ENCODE measurements at regions not wholly inside any gene's neighbourhood (a gene's known extent, or its start where the extent isn't known, plus 50 kb on each side); places are given as distances from the start of the nearest gene placed in this dataset.

DNA sequence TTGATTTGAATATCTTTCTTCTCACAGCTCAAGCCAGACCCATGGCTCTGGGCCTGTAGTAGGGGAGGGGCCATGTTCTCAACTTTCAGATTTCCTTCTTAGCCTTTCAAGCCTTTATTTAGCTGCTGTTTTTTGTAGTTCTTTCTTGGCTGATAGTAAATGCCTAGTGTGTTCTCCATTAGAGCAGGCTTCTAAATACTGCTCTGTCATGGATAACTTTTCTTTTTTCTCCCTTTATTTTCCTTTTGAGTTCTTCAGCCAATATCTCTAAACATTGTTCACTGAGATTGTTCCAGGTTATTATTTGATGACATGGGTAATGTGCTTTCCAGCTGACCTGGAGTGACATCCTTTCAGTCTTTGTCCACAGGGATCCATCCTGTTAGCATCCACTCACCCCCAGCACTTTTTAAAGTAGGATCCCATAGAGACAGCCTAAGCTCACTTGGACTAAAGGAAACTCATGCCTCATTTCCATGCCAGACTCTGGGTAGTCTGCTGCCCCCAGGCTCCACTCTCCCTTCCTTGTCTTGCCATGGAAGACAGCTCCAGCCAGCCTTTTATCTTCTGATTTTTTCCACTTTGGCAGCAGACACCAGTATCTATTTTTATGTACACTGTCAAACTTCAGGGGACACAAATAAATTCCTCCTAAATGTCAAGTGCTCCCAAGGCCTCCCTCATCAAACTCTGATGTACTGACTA is 645.6 kb downstream of the RNF144B start:
- no peaks in the 10 kb centered on the region for H3K4me1 Mint-ChIP-seq
- DNase-seq (no peak), ATAC-seq (no peak)
- H3K27ac Mint-ChIP-seq: no peak overlapping the region
- H3K9me3 ChIP-seq (ENCODE audit: control insufficient read depth, low read length, poor library complexity, severe bottlenecking): no peaks in the 10 kb centered on the region
- no peaks in the 10 kb centered on the region for H3K27me3 Mint-ChIP-seq
- no peaks in the 10 kb centered on the region for H3K36me3 Mint-ChIP-seq (ENCODE audit: low read depth)
- no peak overlapping the region for H3K4me3 Mint-ChIP-seq

DNA sequence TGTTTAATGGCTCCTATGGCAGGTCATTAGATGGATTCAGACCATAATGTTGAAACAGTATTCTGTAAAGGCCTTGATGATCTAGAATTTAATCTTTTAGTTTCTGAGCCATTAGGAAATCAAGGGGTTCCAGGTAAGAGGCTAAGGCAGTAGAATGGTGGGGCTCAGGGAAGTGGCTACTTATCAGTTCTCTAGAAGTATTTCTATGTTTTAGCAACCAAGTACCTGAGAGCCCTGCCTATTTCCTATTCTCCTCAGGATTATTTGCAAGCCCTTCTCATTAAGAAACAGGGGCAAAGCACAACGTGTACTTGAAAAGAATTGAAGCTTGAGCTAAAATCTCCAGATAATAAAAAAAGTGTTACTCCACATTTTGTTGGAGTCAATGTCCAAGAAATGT is 646.5 kb downstream of the RNF144B start:
- ATAC-seq (no peak), DNase-seq (no peak)
- Mint-ChIP-seq H3K36me3 (ENCODE audit: low read depth) (no peaks in the 10 kb centered on the region), H3K4me1 (no peaks in the 10 kb centered on the region), H3K27me3 (no peaks in the 10 kb centered on the region), H3K27ac (no peak overlapping the region), H3K4me3 (no peak overlapping the region)
- no peaks in the 10 kb centered on the region for H3K9me3 ChIP-seq (ENCODE audit: control insufficient read depth, low read length, poor library complexity, severe bottlenecking)

DNA sequence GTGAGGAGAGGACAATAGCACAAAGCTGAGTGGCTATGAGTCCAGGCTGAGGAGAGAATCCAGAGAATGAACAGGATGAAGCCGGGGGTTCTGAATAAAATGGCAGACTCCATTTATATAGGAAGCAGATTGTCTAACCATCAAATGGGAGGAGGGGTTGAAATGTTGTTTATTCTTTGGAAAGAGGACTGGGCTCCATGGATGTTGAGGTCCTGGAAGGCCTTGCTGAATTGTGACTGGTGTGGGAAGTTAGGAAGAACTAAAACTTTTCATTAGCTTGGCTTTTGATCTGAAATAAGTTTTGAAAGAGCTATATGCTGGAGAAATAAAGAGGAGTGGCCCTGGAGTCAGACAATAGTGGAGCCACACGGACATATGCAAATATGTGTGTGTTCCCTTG is 647.8 kb downstream of the RNF144B start:
- H3K4me1 Mint-ChIP-seq: no peaks in the 10 kb centered on the region
- H3K27ac Mint-ChIP-seq: no peak overlapping the region
- H3K27me3 Mint-ChIP-seq: no peaks in the 10 kb centered on the region
- ATAC-seq (no peak), DNase-seq (no peak)
- no peaks in the 10 kb centered on the region for H3K9me3 ChIP-seq (ENCODE audit: control insufficient read depth, low read length, poor library complexity, severe bottlenecking)
- no peaks in the 10 kb centered on the region for H3K36me3 Mint-ChIP-seq (ENCODE audit: low read depth)
- H3K4me3 Mint-ChIP-seq: no peak overlapping the region

DNA sequence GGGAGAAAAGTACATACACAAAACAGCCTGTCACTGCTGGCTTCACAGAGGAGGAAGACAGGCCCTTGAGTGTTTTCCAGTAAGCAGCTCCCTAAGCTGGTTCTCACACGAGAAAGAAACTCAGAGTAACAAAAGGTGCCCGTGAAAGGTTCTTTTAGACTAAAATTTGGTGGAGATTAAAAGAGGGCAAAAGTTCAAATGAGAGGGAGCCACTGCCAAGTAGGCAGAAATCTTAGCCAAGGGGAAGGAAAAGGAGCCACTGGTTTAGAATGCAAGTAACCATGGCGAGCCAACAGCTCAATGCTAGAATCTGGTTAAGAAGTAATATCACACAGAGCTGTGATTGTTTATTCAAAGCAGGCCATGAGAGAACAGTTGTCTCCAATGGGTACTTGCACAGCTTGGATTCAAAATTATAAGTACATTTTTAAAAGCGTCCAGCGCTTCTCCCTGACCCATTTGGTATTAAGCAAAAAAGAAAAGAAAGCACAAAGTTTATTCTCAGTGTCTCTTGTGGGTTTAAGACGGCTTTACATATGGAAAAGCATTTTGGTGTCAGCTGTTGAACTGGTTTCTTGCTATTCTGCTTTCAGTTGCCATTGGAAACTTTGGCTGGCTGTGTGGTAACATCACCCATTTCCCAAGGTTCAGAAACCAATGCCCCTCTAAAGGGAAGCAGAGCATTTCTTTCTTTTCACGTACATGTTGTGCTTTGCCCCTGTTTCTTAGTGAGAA is 648.5 kb downstream of the RNF144B start:
- H3K4me1 Mint-ChIP-seq: no peaks in the 10 kb centered on the region
- no peak overlapping the region for H3K27ac Mint-ChIP-seq
- no peaks in the 10 kb centered on the region for H3K36me3 Mint-ChIP-seq (ENCODE audit: low read depth)
- ATAC-seq (no peak), DNase-seq (no peak)
- no peaks in the 10 kb centered on the region for H3K27me3 Mint-ChIP-seq
- no peak overlapping the region for H3K4me3 Mint-ChIP-seq
- no peaks in the 10 kb centered on the region for H3K9me3 ChIP-seq (ENCODE audit: control insufficient read depth, low read length, poor library complexity, severe bottlenecking)

DNA sequence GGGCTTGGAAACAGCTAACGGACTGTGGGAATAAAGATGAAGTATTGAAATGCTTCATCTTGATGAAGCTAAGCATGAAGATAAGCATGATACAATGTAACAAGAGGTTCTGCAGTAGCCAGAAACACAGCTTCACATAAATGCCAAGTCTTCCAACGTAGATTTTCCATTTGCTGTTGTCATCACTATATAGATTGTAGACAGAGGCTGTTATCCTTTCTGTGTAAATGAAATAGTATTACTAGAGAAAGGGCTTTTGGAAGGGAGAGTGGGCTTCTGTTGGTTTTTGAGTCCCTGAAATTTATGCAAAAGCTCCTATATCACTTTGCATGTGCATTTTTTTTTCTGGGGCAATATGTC is 649.0 kb downstream of the RNF144B start:
- no peaks in the 10 kb centered on the region for H3K4me1 Mint-ChIP-seq
- no peaks in the 10 kb centered on the region for H3K27me3 Mint-ChIP-seq

DNA sequence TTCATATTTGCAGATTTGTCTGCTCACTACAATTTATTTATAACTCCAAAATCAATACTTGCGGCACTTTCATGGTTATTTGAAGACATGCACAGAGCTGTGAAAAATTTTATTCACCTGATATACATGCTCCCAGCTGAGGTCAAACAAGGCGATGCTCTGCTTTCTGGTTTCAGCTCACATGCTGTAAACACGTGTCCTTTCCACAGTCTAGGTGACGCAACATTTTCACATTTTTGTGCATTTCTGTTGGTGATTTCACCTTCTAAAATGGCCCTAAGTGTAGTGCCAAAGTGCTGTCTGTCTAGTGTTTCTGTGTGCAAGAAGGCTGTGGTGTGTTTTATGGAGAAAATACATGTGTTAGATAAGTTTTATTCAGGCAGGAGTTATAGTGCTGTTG is 650.5 kb downstream of the RNF144B start:
- H3K9me3 ChIP-seq (ENCODE audit: control insufficient read depth, low read length, poor library complexity, severe bottlenecking): no peaks in the 10 kb centered on the region
- Mint-ChIP-seq H3K27ac (no peak overlapping the region), H3K27me3 (no peaks in the 10 kb centered on the region), H3K4me1 (no peaks in the 10 kb centered on the region), H3K4me3 (no peak overlapping the region), H3K36me3 (ENCODE audit: low read depth) (no peaks in the 10 kb centered on the region)
- DNase-seq (no peak), ATAC-seq (no peak)

More for the DNA sequence above, 649.0 kb downstream of the RNF144B start:
- no peak overlapping the region for H3K4me3 Mint-ChIP-seq
- no peaks in the 10 kb centered on the region for H3K36me3 Mint-ChIP-seq (ENCODE audit: low read depth)
- ATAC-seq (no peak), DNase-seq (no peak)
- H3K27ac Mint-ChIP-seq: no peak overlapping the region
- no peaks in the 10 kb centered on the region for H3K9me3 ChIP-seq (ENCODE audit: control insufficient read depth, low read length, poor library complexity, severe bottlenecking)

DNA sequence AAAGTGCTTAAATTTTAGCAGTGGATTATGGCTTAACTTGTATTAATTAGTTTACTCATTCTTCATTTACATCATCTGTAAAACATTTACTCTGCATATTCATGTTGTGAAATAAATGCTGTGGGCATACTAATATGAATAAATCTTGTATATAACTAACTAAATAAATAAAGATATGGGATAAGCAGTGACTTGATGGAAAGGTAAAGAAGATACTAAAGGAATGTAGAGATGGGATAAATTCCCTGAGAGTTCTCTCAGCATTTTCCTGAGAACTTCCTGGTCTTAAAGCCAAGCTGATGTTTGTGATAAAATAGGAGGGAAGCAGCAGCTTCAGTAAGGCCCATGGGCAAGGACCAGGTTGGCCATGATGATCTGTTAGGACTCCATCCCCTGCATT is 652.1 kb downstream of the RNF144B start:
- Mint-ChIP-seq H3K36me3 (ENCODE audit: low read depth) (no peaks in the 10 kb centered on the region), H3K4me1 (no peaks in the 10 kb centered on the region), H3K27me3 (no peaks in the 10 kb centered on the region), H3K4me3 (no peak overlapping the region), H3K27ac (no peak overlapping the region)
- ATAC-seq (no peak), DNase-seq (no peak)
- no peaks in the 10 kb centered on the region for H3K9me3 ChIP-seq (ENCODE audit: control insufficient read depth, low read length, poor library complexity, severe bottlenecking)

DNA sequence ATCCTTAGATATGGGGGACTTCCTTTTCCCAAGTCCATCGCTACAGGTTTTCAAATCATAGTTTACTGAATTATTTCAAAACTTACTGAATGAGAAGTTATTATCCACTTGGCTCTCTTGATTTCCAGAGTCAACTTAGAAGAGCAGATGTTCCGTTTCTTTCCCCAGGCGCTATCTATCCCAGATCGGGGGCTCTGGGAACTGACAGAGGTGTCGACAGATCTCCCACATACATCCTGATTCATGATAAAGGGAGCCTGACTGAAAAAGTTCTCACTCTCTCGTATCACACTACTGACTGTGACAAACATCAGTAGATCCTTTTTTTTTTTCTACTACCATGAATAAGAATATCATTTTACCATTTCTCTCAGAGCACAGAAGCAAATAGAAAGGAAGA is 654.8 kb downstream of the RNF144B start:
- DNase-seq: no peak
- no peak for ATAC-seq
- no peak overlapping the region for H3K27ac Mint-ChIP-seq
- H3K9me3 ChIP-seq (ENCODE audit: control insufficient read depth, low read length, poor library complexity, severe bottlenecking): no peaks in the 10 kb centered on the region
- H3K4me3 Mint-ChIP-seq: no peak overlapping the region
- H3K27me3 Mint-ChIP-seq: no peaks in the 10 kb centered on the region
- no peaks in the 10 kb centered on the region for H3K36me3 Mint-ChIP-seq (ENCODE audit: low read depth)
- no peaks in the 10 kb centered on the region for H3K4me1 Mint-ChIP-seq

DNA sequence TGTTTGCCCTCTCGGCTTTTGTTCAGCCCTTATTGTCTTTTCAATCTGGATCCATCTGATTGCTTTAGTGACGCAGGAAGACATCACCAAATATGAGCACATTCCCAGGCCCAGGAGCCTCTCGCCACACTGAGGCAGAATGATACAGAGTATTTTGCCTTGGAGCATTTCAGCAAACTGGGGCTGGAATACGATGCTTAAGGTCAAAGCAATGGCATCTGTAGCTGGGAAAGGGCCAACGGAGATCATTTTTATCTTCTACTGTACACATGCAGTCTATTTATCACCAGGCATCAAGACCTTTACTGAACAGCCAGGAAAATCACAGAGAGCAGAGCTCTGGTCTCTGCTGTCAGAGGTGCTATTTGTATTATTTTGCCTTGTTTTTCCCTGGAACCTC is 655.3 kb downstream of the RNF144B start:
- Mint-ChIP-seq H3K27ac (no peak overlapping the region), H3K4me3 (no peak overlapping the region), H3K27me3 (no peaks in the 10 kb centered on the region), H3K36me3 (ENCODE audit: low read depth) (no peaks in the 10 kb centered on the region), H3K4me1 (no peaks in the 10 kb centered on the region)
- H3K9me3 ChIP-seq (ENCODE audit: control insufficient read depth, low read length, poor library complexity, severe bottlenecking): no peaks in the 10 kb centered on the region
- DNase-seq (no peak), ATAC-seq (no peak)

DNA sequence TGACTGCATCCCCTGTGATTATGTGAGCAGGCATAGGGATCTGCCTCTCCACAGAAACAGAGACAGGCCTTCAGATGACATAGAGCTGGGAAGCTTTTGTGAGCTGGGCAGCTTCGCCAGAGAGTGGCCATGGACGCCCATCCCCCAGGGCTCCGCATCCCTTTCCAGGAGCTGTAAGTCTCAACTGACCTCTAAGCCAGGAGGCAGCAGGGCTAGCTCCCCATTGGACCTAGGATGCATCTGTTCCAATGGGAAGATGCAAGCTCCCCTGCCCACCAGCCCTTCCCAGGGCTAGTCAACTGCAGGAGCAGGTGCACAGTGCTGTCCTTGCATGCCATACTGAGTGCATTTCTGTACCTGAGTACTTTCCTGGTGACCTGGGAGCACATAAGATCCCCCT is 663.6 kb downstream of the RNF144B start:
- H3K36me3 Mint-ChIP-seq (ENCODE audit: low read depth): no peaks in the 10 kb centered on the region
- H3K27me3 Mint-ChIP-seq: no peaks in the 10 kb centered on the region
- no peaks in the 10 kb centered on the region for H3K9me3 ChIP-seq (ENCODE audit: control insufficient read depth, low read length, poor library complexity, severe bottlenecking)
- H3K4me3 Mint-ChIP-seq: no peak overlapping the region
- no peaks in the 10 kb centered on the region for H3K4me1 Mint-ChIP-seq
- H3K27ac Mint-ChIP-seq: no peak overlapping the region
- DNase-seq (no peak), ATAC-seq (no peak)

DNA sequence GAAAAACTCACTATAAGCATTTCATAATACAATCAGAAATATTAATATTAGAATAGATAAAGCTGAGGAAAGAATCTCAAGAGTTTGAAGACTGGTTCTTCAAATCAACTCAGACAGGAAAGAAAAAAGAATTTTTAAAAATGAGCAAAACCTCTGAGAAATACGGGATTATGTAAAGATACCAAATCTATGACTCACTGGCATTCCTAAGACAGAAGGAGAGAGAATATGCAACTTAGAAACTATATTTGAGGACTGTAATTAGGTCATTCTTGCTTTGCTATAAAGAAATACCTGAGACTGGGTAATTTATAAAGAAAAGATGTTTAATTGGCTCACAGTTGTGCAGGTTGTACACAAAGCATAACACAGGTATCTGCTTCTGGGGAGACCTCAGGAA is 665.1 kb downstream of the RNF144B start:
- no peaks in the 10 kb centered on the region for H3K9me3 ChIP-seq (ENCODE audit: control insufficient read depth, low read length, poor library complexity, severe bottlenecking)
- Mint-ChIP-seq H3K4me1 (no peaks in the 10 kb centered on the region), H3K27ac (no peak overlapping the region), H3K27me3 (no peaks in the 10 kb centered on the region), H3K4me3 (no peak overlapping the region), H3K36me3 (ENCODE audit: low read depth) (no peaks in the 10 kb centered on the region)
- no peak for ATAC-seq
- DNase-seq: no peak

DNA sequence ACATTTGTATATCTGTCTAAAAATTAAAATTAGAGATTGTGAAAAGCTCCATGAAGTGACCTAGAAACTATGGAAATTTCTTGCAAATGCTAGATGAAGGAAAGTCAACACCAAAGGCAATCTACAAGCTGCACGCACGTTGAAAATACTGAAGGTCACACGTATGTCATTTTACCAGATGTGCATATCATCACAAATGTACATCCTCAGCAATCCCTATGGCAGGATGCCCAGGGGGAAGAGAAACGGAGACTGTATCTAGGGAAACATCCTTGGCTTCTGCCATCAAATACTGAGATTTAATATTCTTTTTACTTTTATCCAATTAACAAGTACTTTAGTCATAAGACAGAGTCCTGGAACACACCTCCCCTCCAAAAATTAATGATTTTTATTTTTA is 672.0 kb downstream of the RNF144B start:
- Mint-ChIP-seq H3K4me3 (no peak overlapping the region), H3K36me3 (ENCODE audit: low read depth) (no peaks in the 10 kb centered on the region), H3K27ac (no peak overlapping the region), H3K27me3 (no peaks in the 10 kb centered on the region), H3K4me1 (no peaks in the 10 kb centered on the region)
- DNase-seq (no peak), ATAC-seq (no peak)
- H3K9me3 ChIP-seq (ENCODE audit: control insufficient read depth, low read length, poor library complexity, severe bottlenecking): peaks cover under 1% of the 10 kb centered on the region

DNA sequence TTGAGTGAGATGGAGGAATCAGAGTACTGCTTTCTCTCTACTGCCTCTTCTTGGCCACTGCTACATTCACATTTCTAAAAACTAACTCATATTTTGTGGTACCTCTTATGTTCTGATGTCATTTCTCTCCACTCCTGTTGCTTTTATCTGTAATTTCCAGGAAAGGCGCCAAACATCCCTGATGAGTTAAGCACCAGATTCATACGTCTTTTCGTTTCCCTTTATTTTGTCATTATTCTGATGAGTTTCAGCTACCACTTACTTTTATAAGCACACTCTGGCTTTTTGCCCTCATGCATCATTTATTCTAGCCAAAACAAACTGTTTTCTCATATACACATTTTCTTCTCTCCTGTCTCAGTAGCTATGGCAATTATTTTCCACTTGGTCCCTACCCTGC is 680.0 kb downstream of the RNF144B start:
- H3K4me3 Mint-ChIP-seq: no peak overlapping the region
- H3K27ac Mint-ChIP-seq: no peak overlapping the region
- ATAC-seq (no peak), DNase-seq (no peak)
- H3K4me1 Mint-ChIP-seq: no peaks in the 10 kb centered on the region
- peaks cover 2% of the 10 kb centered on the region for H3K9me3 ChIP-seq (ENCODE audit: control insufficient read depth, low read length, poor library complexity, severe bottlenecking)
- H3K27me3 Mint-ChIP-seq: no peaks in the 10 kb centered on the region
- no peaks in the 10 kb centered on the region for H3K36me3 Mint-ChIP-seq (ENCODE audit: low read depth)

DNA sequence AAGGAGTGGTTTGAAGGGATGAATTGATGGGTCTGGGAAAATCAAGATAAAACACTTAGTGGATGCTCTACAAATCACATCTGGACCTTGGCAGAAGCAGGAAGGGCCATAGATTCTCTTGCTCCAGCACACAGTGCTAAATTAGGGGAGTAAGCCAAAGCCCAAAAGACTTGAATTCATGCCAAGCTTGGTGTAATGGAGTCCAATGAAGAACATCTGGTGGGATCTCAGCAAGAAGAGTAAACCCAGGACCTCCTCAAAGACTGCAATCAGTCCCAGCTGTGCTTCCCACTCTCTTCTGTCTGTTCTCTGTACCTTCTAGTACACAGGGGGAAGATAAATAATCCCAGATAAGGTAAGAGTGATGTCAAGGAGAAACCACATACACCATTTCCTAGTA is 683.4 kb downstream of the RNF144B start:
- Mint-ChIP-seq H3K4me3 (no peak overlapping the region), H3K4me1 (no peaks in the 10 kb centered on the region), H3K27me3 (no peaks in the 10 kb centered on the region), H3K36me3 (ENCODE audit: low read depth) (no peaks in the 10 kb centered on the region), H3K27ac (no peak overlapping the region)
- ATAC-seq (no peak), DNase-seq (no peak)
- no peaks in the 10 kb centered on the region for H3K9me3 ChIP-seq (ENCODE audit: control insufficient read depth, low read length, poor library complexity, severe bottlenecking)
